ENCODE measurements at regions not wholly inside any gene's neighbourhood (a gene's known extent, or its start where the extent isn't known, plus 50 kb on each side); places are given as distances from the start of the nearest gene placed in this dataset.

GRCh38 chr2:150572961-150573395, 85.5 kb upstream of the RND3 start:
- TF ChIP-seq RAD21 (IDR thresholded peaks at IDR 0.05; ENCODE audit: low read depth) (no peak), NFIC (IDR thresholded peaks at IDR 0.05) (no peak), YY1 (IDR thresholded peaks at IDR 0.05; ENCODE audit: low read depth) (no peak), EP300 (IDR thresholded peaks at IDR 0.05; ENCODE audit: borderline replicate concordance) (no peak), CEBPB (IDR thresholded peaks at IDR 0.05) (no peak), TAF1 (IDR thresholded peaks at IDR 0.05; ENCODE audit: low read depth) (no peak)
